Natural killer cell (primary cell): ENCODE measurements at regions not wholly inside any gene's neighbourhood (a gene's known extent, or its start where the extent isn't known, plus 50 kb on each side); places are given as distances from the start of the nearest gene placed in this dataset.

ENCODE experiments used
- ATAC-seq, 3 donors: fragments of 150-1000 bp in 2 of 3; fragments of 200-7000 bp in 1 of 3; cut with Tn5 transposase; 1 replicate in 1 of 3; 2 replicates in 2 of 3; pipeline ENCODE4 v1.10.0; 2021; ENCODE audit warnings: mild to moderate bottlenecking in 2 of 3, moderate library complexity in 2 of 3
- DNase-seq, 2 donors: peaks; one replicate each; pipeline versions ENCODE4 v3.0.0 to v3.0.0-alpha.2; 2013 to 2021; ENCODE audit warnings: mixed read lengths in 1 of 2
- H3K27ac ChIP-seq: one replicate; pipeline ENCODE4 v1.5.1; 2013; ENCODE audit warnings: mild to moderate bottlenecking, low read length
- H3K27me3 ChIP-seq: one replicate; pipeline ENCODE4 v1.6.1; 2013; ENCODE audit warnings: low read length; ENCODE audit not compliant: control insufficient read depth, insufficient read depth
- H3K36me3 ChIP-seq: one replicate; pipeline ENCODE4 v1.6.1; 2013; ENCODE audit warnings: low read length; ENCODE audit not compliant: control insufficient read depth, insufficient read depth
- H3K4me1 ChIP-seq: one replicate; pipeline ENCODE4 v1.6.1; 2013; ENCODE audit warnings: low read length; ENCODE audit not compliant: control insufficient read depth, insufficient read depth
- H3K4me3 ChIP-seq: one replicate; pipeline ENCODE4 v1.5.1; 2013; ENCODE audit warnings: low read length
- H3K9me3 ChIP-seq: one replicate; pipeline ENCODE4 v1.6.1; 2013; ENCODE audit warnings: low read length; ENCODE audit not compliant: control insufficient read depth, insufficient read depth
- H3K27ac Mint-ChIP-seq, 2 donors: one replicate each; pipeline ENCODE4 v1.8.0; 2022; ENCODE audit warnings: mild to moderate bottlenecking in 2 of 2, mixed read lengths in 2 of 2, moderate library complexity in 1 of 2
- H3K27me3 Mint-ChIP-seq, 2 donors: one replicate each; pipeline ENCODE4 v1.8.0; 2022; ENCODE audit warnings: low read depth in 2 of 2, mixed read lengths in 2 of 2
- H3K36me3 Mint-ChIP-seq: one replicate; pipeline ENCODE4 v1.8.0; 2022; ENCODE audit warnings: mixed read lengths
- H3K4me1 Mint-ChIP-seq, 2 donors: one replicate each; pipeline ENCODE4 v1.8.0; 2022; ENCODE audit warnings: mixed read lengths in 2 of 2
- H3K4me3 Mint-ChIP-seq: one replicate; pipeline ENCODE4 v1.8.0; 2022; ENCODE audit warnings: mild to moderate bottlenecking, moderate library complexity, mixed read lengths
- H3K9me3 Mint-ChIP-seq, 2 donors: one replicate each; pipeline ENCODE4 v1.8.0; 2022; ENCODE audit warnings: mixed read lengths in 2 of 2
- whole genome bisulfite sequencing: methylation state at CpG from one replicate; pipeline ENCODE4 v1.1.7; 2013; ENCODE audit warnings: missing lambda C conversion rate; ENCODE audit not compliant: insufficient coverage; 5-methylcytosine and 5-hydroxymethylcytosine counted together
- intact Hi-C: fragments of 100-400 bp; cut with micrococcal nuclease; formaldehyde crosslinking; loops from one replicate; pipeline ENCODE4 v1.14.2; 2022
- TF ChIP-seq, protein P1 (sequence below): fragments of 200-600 bp; IDR thresholded peaks from one replicate; pipeline ENCODE4 v1.8.0; 2022; ENCODE audit warnings: antibody characterized with exemption

GRCh38 chr6:925656-926213 lies 232.8 kb upstream of the EXOC2 start:
- H3K36me3 Mint-ChIP-seq = no peaks in the 10 kb centered on the region
- H3K4me3 Mint-ChIP-seq = no peak overlapping the region
- TF ChIP-seq, protein P1, sequence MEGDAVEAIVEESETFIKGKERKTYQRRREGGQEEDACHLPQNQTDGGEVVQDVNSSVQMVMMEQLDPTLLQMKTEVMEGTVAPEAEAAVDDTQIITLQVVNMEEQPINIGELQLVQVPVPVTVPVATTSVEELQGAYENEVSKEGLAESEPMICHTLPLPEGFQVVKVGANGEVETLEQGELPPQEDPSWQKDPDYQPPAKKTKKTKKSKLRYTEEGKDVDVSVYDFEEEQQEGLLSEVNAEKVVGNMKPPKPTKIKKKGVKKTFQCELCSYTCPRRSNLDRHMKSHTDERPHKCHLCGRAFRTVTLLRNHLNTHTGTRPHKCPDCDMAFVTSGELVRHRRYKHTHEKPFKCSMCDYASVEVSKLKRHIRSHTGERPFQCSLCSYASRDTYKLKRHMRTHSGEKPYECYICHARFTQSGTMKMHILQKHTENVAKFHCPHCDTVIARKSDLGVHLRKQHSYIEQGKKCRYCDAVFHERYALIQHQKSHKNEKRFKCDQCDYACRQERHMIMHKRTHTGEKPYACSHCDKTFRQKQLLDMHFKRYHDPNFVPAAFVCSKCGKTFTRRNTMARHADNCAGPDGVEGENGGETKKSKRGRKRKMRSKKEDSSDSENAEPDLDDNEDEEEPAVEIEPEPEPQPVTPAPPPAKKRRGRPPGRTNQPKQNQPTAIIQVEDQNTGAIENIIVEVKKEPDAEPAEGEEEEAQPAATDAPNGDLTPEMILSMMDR = no peak
- H3K27me3 ChIP-seq = no peaks in the 10 kb centered on the region
- no peaks in the 10 kb centered on the region for H3K36me3 ChIP-seq
- H3K4me3 ChIP-seq = no peak overlapping the region
- intact Hi-C loops = no loop called here
- H3K4me1 Mint-ChIP-seq = no peaks in the 10 kb centered on the region
- no peak overlapping the region for H3K27ac ChIP-seq
- H3K4me1 ChIP-seq = no peaks in the 10 kb centered on the region
- no peak overlapping the region for H3K27ac Mint-ChIP-seq
- ATAC-seq (no peak), DNase-seq (no peak)
- H3K9me3 Mint-ChIP-seq = peaks cover 3 to 6% of the 10 kb centered on the region in 2 donors
- peaks cover 9% of the 10 kb centered on the region for H3K9me3 ChIP-seq
- peaks cover 8 to 29% of the 10 kb centered on the region in 2 donors for H3K27me3 Mint-ChIP-seq
- WGBS = 84% methylated on average over 2 of the region's 2 CpGs

GRCh38 chr6:924661-925060 lies 231.7 kb upstream of the EXOC2 start:
- H3K36me3 Mint-ChIP-seq = no peaks in the 10 kb centered on the region
- peaks cover 12% of the 10 kb centered on the region for H3K9me3 ChIP-seq
- H3K9me3 Mint-ChIP-seq = peaks cover 3 to 9% of the 10 kb centered on the region in 2 donors
- no peaks in the 10 kb centered on the region for H3K4me1 Mint-ChIP-seq
- WGBS = 78% methylated on average over 9 of the region's 9 CpGs
- ATAC-seq (no peak), DNase-seq (no peak)
- intact Hi-C loops = no loop called here
- TF ChIP-seq, protein P1 = no peak
- no peak overlapping the region for H3K27ac Mint-ChIP-seq
- no peak overlapping the region for H3K4me3 ChIP-seq
- no peaks in the 10 kb centered on the region for H3K27me3 ChIP-seq
- H3K27me3 Mint-ChIP-seq = peaks cover 8 to 29% of the 10 kb centered on the region in 2 donors
- no peaks in the 10 kb centered on the region for H3K4me1 ChIP-seq
- no peak overlapping the region for H3K27ac ChIP-seq
- no peak overlapping the region for H3K4me3 Mint-ChIP-seq
- H3K36me3 ChIP-seq = no peaks in the 10 kb centered on the region

DNA sequence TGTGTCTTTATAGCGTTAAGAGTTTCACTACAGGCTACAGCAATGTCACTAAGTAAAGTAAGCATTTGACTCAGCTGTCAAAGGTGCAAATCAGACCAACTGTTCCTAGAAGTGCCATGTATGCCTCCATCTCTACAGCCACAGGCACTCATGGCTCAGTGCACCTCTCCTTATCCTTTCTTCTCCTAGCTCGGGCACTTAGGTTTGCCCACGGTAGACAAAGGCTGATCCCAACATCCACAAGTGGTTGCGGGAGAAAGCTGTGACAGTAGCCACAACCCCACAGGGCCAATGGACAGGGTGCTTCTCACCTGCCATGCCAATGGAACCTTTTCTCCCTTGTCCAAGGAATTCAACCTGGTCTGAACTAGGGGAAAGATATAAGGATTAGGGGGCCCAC lies 228.5 kb upstream of the EXOC2 start:
- H3K9me3 ChIP-seq = peaks cover 12% of the 10 kb centered on the region
- H3K27ac ChIP-seq = no peak overlapping the region
- no peaks in the 10 kb centered on the region for H3K36me3 ChIP-seq
- Mint-ChIP-seq H3K27ac (no peak overlapping the region), H3K9me3 (peaks cover 4 to 9% of the 10 kb centered on the region in 2 donors), H3K27me3 (peaks cover 11 to 34% of the 10 kb centered on the region in 2 donors), H3K4me1 (no peaks in the 10 kb centered on the region), H3K36me3 (no peaks in the 10 kb centered on the region), H3K4me3 (no peak overlapping the region)
- no peaks in the 10 kb centered on the region for H3K27me3 ChIP-seq
- DNase-seq = no peak
- no peaks in the 10 kb centered on the region for H3K4me1 ChIP-seq
- WGBS = 88% methylated on average over 4 of the region's 4 CpGs
- H3K4me3 ChIP-seq = no peak overlapping the region
- ATAC-seq = no peak
- intact Hi-C loops = no loop called here
- TF ChIP-seq, protein P1 = no peak

DNA sequence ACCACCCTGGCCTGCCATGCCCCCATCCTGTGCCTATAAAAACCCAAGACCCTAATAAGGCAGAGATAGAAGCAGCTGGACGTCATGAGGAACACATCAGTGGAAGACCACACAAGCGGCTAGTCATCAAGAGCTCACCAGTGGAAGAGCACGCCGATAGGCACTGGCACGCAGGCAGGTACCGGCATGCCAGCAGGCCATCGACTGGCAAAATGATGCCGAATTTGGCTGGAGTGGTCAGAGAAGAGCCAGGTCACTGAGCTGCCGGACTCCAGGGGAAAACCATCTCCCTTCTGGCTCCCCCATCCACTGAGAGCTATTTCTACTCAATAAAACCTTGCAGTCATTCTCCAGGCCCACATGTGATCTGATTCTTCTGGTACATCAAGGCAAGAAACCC lies 227.6 kb upstream of the EXOC2 start:
- no peaks in the 10 kb centered on the region for H3K4me1 Mint-ChIP-seq
- H3K36me3 Mint-ChIP-seq = no peaks in the 10 kb centered on the region

More for the DNA sequence above, 227.6 kb upstream of the EXOC2 start:
- DNase-seq (no peak), ATAC-seq (no peak)
- intact Hi-C loops = no loop called here
- Histone ChIP-seq H3K9me3 (peaks cover 12% of the 10 kb centered on the region), H3K36me3 (no peaks in the 10 kb centered on the region), H3K27me3 (no peaks in the 10 kb centered on the region), H3K4me3 (no peak overlapping the region), H3K27ac (no peak overlapping the region), H3K4me1 (no peaks in the 10 kb centered on the region)
- no peak overlapping the region for H3K27ac Mint-ChIP-seq
- WGBS = 87% methylated on average over 9 of the region's 9 CpGs
- TF ChIP-seq, protein P1 = no peak
- H3K4me3 Mint-ChIP-seq = no peak overlapping the region
- peaks cover 11 to 27% of the 10 kb centered on the region in 2 donors for H3K27me3 Mint-ChIP-seq
- H3K9me3 Mint-ChIP-seq = peaks cover 4 to 9% of the 10 kb centered on the region in 2 donors
